ENCODE measurements at regions not wholly inside any gene's neighbourhood (a gene's known extent, or its start where the extent isn't known, plus 50 kb on each side); places are given as distances from the start of the nearest gene placed in this dataset.
"Not testable (repeated sequence)": the region's sequence is repeated elsewhere in the genome, so short reads cannot be mapped to it uniquely, and the experiment has no call there.

DNA sequence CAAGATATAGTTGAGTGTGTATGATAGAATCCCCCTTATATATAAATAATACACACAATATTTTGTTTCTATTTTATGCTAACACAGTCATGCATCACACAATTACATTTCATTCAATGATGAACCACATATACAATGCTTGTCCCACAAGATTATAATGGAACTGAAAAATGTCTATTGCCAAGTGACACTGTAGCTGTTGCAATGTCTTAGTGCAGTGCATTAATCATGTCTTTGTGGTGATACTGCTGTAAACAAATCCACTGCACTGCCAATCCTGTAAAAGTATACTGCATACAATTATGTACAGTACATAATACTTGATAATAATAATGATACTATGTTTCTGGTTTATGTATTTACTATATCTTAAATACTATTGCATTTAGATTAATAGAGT is 512.1 kb upstream of the CNTN3 start:
- no peak for DNase-seq (ENCODE audit: low read depth)

DNA sequence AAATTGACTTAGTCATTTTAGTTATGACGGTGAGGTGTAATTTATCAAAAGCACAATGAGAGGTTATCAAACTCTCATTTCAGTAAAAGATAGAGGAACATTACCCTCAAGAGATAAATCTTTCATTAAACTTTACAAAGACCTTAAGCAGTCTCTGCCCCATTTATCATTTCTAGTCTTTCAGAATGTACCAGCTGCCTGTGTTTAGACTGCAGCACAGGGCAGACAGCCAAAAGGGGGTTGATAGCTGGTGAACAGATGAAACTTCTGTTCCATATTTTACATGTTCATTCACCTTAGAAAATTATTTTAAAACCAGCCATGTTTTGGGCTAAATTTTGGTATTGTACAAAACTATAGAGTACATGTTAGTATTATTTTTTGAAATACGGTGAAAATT is 514.6 kb upstream of the CNTN3 start:
- no peak for DNase-seq (ENCODE audit: low read depth)

DNA sequence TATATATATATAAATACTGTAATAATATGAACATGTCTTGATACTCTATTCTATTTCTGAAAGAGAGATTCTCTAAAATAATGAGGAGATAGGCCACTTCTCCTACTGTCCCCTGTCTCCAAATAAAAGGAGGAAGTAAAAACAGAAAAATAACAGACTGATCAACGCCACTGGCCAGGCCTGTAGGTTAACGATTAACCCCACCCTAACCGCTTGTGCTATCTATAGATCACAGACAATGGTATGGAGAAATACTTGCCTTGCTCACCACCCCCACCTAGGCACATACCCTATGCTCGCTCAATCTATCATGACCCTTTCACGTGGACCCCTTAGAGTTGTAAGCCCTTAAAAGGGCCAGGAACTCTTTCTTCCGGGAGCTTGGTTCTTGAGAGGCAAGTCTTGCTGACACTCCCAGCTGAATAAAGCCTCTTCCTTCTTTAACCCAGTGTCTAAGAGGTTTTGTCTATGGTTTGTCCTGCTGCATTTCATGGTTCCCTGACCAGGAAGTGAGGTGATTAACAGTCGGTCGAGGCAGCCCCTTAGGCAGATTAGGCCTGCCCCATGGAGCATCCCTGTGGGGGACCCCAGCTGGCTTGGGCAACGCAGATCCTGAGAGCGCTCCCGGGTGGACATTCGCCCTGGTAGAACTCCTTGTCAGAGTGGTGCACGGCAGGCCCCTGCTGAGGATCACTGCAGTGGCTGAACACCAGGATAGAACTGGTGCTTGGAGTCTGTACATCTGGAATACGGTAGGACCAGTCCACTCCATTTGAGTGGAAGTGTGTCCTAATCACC is 521.8 kb upstream of the CNTN3 start:
- no peak for DNase-seq (ENCODE audit: low read depth)

- DNase-seq (ENCODE audit: low read depth) = no peak
Observed at GRCh38 chr3:75138345-75138744, 523.9 kb upstream of the CNTN3 start.

DNA sequence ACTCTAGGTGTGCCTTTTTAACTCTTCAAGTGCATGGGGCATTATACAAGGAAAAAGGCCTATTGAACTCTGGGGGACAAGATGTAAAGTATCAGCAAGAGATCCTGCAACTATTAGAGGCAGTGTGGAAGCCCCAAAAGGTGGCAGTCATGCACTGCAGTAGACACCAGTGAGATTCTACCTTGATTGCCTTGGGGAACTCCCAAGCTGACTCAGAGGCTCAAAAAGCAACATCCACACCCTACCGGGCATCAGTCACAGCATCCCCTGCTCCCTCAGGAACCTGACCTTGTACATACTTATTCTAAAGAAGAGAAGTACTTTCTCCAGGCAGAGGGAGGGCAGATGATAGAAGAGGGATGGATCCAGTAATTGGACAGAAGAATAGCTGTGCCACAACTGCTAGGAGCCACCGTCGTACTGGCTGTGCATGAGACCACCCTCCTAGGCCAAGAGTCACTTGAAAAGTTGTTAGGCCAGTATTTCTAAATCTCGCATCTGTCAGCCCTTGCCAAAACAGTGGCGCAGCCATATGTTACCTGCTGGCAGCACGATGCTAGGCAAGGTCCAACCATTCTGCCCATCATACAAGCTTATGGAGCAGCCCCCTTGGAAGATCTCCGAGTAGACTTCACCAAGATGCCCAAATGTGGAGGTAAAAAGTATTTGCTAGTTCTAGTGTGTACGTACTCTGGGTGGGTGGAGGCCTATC is 523.1 kb upstream of the FRG2C start:
- no peak for DNase-seq (ENCODE audit: low read depth)

DNA sequence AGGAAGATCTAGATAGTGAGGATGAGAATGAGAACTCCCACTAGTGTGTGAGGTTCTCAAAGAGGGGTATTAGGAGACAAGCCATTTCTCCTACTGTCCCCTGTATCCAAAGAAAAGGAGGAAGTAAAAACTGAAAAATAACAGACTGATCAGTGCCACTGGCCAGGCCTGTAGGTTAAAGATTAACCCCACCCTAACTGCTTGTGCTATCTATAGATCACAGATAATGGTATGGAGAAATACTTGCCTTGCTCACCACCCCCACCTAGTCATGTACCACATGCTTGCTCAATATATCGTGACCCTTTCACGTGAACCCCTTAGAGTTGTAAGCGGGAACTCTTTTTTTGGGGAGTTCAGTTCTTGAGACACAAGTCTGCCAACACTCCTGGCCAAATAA is 519.7 kb upstream of the FRG2C start:
- no peak for DNase-seq (ENCODE audit: low read depth)

DNA sequence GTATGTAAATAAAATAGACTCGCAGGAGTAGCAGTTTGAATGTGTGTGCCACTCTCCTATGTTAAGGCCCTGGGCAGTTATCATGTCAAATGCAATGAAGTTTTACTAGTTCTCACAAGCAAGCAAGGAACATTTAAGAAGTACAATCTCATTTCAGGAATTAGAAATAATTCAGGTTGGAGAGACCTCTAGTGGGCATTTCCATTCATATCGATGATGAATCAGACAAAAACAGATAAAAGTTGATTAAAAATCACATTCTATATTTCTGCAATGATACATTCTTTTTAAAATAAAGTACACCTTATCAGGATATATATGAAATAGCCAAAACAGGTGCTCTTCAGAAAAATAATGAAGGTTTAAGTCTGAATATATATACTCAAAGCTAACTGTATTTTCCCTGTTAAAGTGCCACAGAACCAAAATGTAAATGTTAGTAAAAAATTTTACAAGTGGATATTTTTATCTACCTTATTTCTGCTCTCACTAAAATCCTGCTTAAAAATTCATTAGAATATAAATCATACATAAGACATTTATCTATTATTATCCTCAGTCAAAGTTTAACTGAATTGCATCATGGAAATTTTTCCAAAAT is 492.4 kb upstream of the FRG2C start:
- peak; percentile 2 for DNase-seq (ENCODE audit: low read depth)

DNA sequence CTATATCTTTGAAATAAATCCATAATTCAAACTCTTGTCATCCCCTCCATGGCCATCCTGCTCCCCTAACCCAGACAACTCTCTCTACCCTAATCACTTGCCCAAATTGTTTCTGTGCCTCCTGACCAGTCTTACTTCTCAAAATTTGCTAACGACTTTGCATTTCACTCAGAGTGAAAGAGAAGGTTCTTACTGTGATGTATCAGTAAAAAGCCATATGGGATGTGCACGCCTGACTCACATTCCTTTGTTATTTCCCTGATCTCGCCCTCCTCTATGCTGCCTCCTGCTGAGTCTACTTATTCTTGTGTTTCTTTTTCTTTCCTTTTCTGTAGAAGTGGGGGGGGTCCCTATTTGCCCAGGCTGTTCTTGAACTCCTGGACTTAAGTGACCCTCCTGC is 487.2 kb upstream of the FRG2C start:
- DNase-seq (ENCODE audit: low read depth) = no peak

GRCh38 chr3:75180235-75180944 is 483.7 kb upstream of the FRG2C start:
- no peak for DNase-seq (ENCODE audit: low read depth)

- peak; percentile 0 for DNase-seq (ENCODE audit: low read depth)
Observed at GRCh38 chr3:75180945-75181298, 483.2 kb upstream of the FRG2C start.

DNA sequence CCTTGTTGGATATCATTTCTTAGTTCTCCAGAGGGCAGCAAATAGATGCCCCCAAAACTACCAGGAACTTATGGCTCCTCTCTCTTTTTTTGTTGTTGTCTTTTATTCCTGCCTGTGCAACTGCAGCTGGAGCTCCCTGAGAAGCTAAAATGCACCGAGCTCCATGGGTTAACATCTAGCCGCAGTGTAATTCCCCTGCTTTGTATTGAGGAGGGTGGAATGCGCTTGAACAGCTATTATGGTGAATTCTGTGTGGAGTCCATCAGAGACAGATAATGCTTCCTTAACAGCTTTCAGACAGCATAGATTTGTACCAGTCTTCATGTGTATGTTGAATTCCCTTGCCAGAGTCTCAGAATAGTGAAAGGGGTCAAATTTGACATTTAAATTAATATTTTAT is 475.2 kb upstream of the FRG2C start:
- DNase-seq (ENCODE audit: low read depth) = no peak

DNA sequence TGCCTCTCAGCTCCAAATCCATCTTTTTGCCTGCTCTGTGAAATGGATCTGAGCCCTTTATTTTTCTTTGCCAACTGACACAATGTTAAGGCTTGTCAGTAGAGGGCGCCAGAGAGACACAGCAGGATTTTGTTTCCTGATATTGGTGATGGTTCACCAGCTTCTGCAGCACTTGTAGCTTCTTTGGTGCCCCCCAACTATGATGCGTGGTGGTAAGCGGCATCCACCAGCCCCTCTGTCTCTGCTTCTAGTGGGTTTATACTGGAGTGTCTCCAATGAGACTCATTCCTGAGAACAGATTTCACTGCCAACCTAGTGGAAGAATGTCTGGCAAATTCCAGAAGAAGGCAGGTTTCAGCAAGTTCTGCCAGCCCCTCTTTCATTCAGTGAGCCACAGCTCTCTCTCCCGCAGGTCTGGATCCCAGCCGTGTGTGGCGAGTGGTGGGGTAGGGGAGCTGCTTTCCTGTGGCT is 471.9 kb upstream of the FRG2C start:
- peak; percentile 31 for DNase-seq (ENCODE audit: low read depth)

- DNase-seq (ENCODE audit: low read depth) = no peak
Observed at GRCh38 chr3:75193797-75194196, 470.3 kb upstream of the FRG2C start.

DNA sequence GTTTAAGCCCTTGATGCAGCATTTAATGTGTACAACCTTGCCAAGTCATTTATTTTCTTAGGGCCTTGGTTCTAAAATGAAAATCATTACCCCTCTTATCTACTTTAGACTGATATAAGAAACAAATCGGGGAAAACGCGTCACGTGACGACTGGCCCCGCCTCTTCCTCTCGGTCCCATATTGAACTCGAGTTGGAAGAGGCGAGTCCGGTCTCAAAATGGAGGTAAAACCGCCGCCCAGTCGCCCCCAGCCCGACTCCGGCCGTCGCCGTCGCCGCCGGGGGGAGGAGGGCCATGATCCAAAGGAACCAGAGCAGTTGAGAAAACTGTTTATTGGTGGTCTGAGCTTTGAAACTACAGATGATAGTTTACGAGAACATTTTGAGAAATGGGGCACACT is 449.8 kb upstream of the FRG2C start:
- DNase-seq (ENCODE audit: low read depth) = not testable (repeated sequence)

DNA sequence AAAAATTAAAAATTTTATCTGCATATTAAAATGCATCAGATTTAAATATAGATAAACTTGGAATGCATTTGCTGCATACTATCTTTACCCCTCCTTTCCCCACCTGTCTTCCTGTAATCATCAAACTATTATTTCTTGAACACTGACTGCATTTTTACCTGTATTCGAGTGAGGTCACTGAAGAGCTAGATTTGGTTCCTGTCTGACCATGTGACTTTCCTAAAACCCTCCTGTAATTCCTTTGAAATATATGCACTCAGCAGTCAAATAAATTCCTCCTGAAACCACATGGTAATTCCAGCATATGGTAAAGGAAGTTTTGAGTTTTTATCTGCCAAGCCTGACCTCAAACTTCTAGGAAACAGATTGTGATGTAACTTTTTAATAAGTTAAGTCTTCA is 445.6 kb upstream of the FRG2C start:
- DNase-seq (ENCODE audit: low read depth) = no peak

- DNase-seq (ENCODE audit: low read depth) = no peak
Observed at GRCh38 chr3:75220932-75221331, 443.2 kb upstream of the FRG2C start.

GRCh38 chr3:75224412-75224811 is 439.7 kb upstream of the FRG2C start:
- DNase-seq (ENCODE audit: low read depth) = no peak

- no peak for DNase-seq (ENCODE audit: low read depth)
Observed at GRCh38 chr3:75232216-75232615, 431.9 kb upstream of the FRG2C start.

- no peak for DNase-seq (ENCODE audit: low read depth)
Observed at GRCh38 chr3:75235631-75236030, 428.5 kb upstream of the FRG2C start.

- DNase-seq (ENCODE audit: low read depth) = no peak
Observed at GRCh38 chr3:75237053-75237452, 427.1 kb upstream of the FRG2C start.

DNA sequence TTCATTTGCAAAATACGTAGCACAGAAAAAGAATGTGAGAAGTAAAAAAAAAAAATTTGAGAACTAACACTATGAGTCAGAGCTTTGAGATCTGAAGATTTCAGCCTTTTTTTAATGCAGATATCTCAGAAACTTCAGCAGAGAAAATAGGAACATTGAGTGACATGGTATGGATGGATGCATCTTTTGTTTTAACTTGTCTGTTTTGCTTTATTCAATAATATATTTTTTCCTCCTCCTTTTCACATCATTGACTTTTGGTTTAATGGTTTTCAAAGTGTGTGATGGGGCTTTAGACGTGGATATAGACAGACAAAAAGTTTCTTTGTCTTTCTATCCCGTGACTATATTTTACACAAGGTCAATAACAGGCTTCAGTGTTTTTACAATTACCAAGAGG is 426.7 kb upstream of the FRG2C start:
- no peak for DNase-seq (ENCODE audit: low read depth)

DNA sequence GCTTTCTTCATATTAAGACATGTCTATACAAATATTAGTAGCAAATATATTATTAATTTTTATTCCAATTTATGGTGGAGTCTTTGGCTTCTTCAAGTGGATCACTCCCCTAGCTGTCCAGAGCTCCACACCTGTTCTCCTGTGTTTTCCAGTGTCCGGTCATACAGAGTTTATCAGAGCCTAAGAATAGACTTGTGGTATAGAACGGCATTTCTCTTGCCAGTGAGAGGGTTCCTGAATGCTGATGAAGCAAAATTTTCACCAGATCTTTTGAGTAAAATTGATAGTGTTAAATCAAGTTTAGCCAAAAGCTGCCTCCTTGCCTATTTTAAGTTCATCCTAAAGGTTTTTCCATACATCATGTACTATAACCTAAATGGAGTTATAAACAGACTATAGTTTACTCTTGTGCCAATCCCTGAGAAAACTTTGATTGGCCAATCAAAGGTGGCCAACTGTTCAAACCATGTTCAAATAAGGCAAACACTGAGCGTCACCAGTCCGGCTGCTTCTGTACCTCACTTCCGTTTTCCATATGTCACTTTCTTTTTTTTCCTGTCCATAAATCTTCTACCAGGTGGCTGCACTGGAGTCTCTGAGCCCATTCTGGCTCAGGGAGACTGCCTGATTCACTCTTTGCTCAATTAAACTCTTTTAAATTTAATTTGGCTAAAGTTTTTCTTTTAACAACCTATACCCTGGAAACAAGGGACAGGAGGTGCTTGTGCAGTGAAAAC is 422.7 kb upstream of the FRG2C start:
- not testable (repeated sequence) for DNase-seq (ENCODE audit: low read depth)

Data from ELR (cell line).